Body of pancreas (tissue), 4 donors: ENCODE measurements at regions not wholly inside any gene's neighbourhood (a gene's known extent, or its start where the extent isn't known, plus 50 kb on each side); places are given as distances from the start of the nearest gene placed in this dataset.

ENCODE experiments used
- ATAC-seq: fragments of 150-250 bp; one replicate; pipeline ENCODE4 v1.9.1; 2016
- DNase-seq, 4 donors: peaks; one replicate each; pipeline ENCODE4 v3.0.0-alpha.2; 2019
- H3K27ac ChIP-seq, 4 donors: fragments of 200-600 bp; sonication (generic); 1 replicate in 3 of 4; 2 replicates in 1 of 4; pipeline versions ENCODE4 v1.5.1 to v1.6.1; 2016 to 2019; ENCODE audit warnings: mild to moderate bottlenecking in 1 of 4, mixed read lengths in 1 of 4, moderate library complexity in 1 of 4
- H3K27me3 ChIP-seq, 2 donors: fragments of 200-600 bp; sonication (generic); one replicate each; pipeline ENCODE4 v1.6.0; 2016; ENCODE audit warnings: mild to moderate bottlenecking in 1 of 2
- H3K36me3 ChIP-seq, 2 donors: fragments of 200-600 bp; sonication (generic); replicated peaks in 1 of 2; 2 replicates each; pipeline ENCODE4 v1.5.1; 2016; ENCODE audit warnings: low read depth in 2 of 2; ENCODE audit not compliant: insufficient read depth in 1 of 2
- H3K4me1 ChIP-seq: fragments of 200-600 bp; sonication (generic); one replicate; pipeline ENCODE4 v1.6.0; 2016
- H3K4me3 ChIP-seq, 2 donors: fragments of 200-600 bp; sonication (generic); 1 replicate in 1 of 2; 2 replicates in 1 of 2; pipeline ENCODE4 v1.5.1; 2016 to 2019
- H3K9me3 ChIP-seq, 3 donors: fragments of 200-600 bp; sonication (generic); 1 replicate in 2 of 3; 2 replicates in 1 of 3; pipeline ENCODE4 v1.5.1; 2016
- POLR2A ChIP-seq, 3 donors: fragments of 450-650 bp; IDR thresholded peaks; one replicate each; pipeline ENCODE4 v1.6.1; 2016; ENCODE audit warnings: antibody characterized with exemption in 3 of 3, mild to moderate bottlenecking in 2 of 3
- WGBS, 2 donors: methylation state at CpG; one replicate each; pipeline ENCODE4 v1.1.5; 2017; 5-methylcytosine and 5-hydroxymethylcytosine counted together
- intact Hi-C: fragments of 100-400 bp; cut with DNase I; formaldehyde crosslinking; loops from one replicate; pipeline ENCODE4 v1.15.1; 2023
- TF ChIP-seq, protein P1 (sequence below), 7 experiments: fragments of 450-650 bp in 4 of 7; fragments of 200-600 bp in 3 of 7; sonication (generic) in 3 of 7; IDR thresholded peaks; one replicate each; pipeline ENCODE4 v1.5.1; 2016 to 2019; ENCODE audit warnings: antibody characterized with exemption in 7 of 7

- H3K4me3 ChIP-seq = no peak overlapping the region
- no peaks in the 10 kb centered on the region for H3K9me3 ChIP-seq
- TF ChIP-seq POLR2A (IDR thresholded peaks at IDR 0.05) = no peak
- TF ChIP-seq, protein P1, sequence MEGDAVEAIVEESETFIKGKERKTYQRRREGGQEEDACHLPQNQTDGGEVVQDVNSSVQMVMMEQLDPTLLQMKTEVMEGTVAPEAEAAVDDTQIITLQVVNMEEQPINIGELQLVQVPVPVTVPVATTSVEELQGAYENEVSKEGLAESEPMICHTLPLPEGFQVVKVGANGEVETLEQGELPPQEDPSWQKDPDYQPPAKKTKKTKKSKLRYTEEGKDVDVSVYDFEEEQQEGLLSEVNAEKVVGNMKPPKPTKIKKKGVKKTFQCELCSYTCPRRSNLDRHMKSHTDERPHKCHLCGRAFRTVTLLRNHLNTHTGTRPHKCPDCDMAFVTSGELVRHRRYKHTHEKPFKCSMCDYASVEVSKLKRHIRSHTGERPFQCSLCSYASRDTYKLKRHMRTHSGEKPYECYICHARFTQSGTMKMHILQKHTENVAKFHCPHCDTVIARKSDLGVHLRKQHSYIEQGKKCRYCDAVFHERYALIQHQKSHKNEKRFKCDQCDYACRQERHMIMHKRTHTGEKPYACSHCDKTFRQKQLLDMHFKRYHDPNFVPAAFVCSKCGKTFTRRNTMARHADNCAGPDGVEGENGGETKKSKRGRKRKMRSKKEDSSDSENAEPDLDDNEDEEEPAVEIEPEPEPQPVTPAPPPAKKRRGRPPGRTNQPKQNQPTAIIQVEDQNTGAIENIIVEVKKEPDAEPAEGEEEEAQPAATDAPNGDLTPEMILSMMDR (IDR thresholded peaks at IDR 0.05) = no peak
- WGBS, 2 donors = 68 to 83% methylated on average over 9 to 10 of the region's 10 CpGs
- no peaks in the 10 kb centered on the region for H3K4me1 ChIP-seq
- H3K27me3 ChIP-seq = no peaks in the 10 kb centered on the region
- no peak for DNase-seq
- intact Hi-C loops = no loop called here
- no peaks in the 10 kb centered on the region for H3K36me3 ChIP-seq
- H3K27ac ChIP-seq = no peak overlapping the region
- ATAC-seq = no peak
These were observed 96.6 kb upstream of the NPTX2 start for GRCh38 chr7:98520356-98520951.

- no peaks in the 10 kb centered on the region for H3K27me3 ChIP-seq
- no peak for TF ChIP-seq POLR2A (IDR thresholded peaks at IDR 0.05)
- TF ChIP-seq, protein P1 (IDR thresholded peaks at IDR 0.05) = no peak
- ATAC-seq (no peak), DNase-seq (no peak)
- H3K4me1 ChIP-seq = no peaks in the 10 kb centered on the region
- no peaks in the 10 kb centered on the region for H3K9me3 ChIP-seq
- H3K27ac ChIP-seq = no peak overlapping the region
- no peaks in the 10 kb centered on the region for H3K36me3 ChIP-seq
- no peak overlapping the region for H3K4me3 ChIP-seq
- WGBS, 2 donors = 72 to 77% methylated on average over 25 of the region's 25 CpGs
- intact Hi-C loops = no loop called here
These were observed 98.7 kb upstream of the NPTX2 start for GRCh38 chr7:98518159-98518947.

GRCh38 chr7:98515201-98515600, 101.9 kb upstream of the NPTX2 start:
- TF ChIP-seq POLR2A (IDR thresholded peaks at IDR 0.05) = no peak
- TF ChIP-seq, protein P1 (IDR thresholded peaks at IDR 0.05) = no peak
- Histone ChIP-seq H3K4me3 (no peak overlapping the region), H3K4me1 (no peaks in the 10 kb centered on the region), H3K27me3 (no peaks in the 10 kb centered on the region), H3K36me3 (no peaks in the 10 kb centered on the region), H3K9me3 (no peaks in the 10 kb centered on the region), H3K27ac (no peak overlapping the region)
- DNase-seq = no peak
- ATAC-seq = no peak
- 68 to 80% methylated on average over 2 to 4 of the region's 4 CpGs for WGBS, 2 donors
- intact Hi-C loops = no loop called here

DNA sequence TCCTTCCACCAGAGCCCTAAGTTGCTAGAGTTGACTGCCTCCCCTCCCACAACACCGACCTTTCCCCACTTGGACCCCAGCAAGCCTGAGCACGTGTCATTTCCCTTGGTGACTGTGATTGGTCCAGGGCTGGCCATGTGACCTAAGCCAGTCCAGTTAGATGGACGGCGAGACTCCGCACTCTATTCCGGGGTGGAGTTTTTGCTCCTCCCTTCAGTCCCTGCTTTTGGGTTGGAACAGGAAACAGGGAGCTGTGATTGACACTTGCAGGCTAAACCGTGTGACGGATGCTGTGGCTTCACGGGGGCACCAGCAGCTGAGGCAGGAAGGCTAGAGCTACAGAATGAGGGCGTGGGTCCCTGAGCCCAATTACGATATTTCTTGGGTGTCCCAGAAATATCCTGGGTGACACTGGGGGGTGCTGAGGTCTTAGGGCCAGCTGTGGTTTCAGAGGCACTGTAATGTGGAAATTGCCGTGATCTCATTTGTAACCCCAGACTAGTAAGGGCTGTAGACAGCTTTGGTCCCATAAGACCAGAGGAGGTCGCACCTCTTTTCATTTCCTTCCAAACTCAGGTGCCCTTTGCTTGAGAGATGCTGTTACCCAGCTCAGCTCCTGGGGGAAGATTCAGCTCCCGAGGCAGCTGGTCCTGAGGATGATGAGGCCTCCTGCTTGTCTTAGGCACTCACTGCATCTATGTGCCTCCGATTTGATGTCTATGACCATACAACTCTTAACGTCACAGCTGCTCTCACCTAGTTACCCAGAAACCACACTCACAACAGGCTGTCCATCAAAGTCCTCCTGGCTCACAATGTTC, 102.7 kb upstream of the NPTX2 start:
- Histone ChIP-seq H3K36me3 (no peaks in the 10 kb centered on the region), H3K4me1 (no peaks in the 10 kb centered on the region), H3K9me3 (no peaks in the 10 kb centered on the region), H3K27ac (no peak overlapping the region), H3K27me3 (no peaks in the 10 kb centered on the region), H3K4me3 (no peak overlapping the region)
- DNase-seq = no peak
- TF ChIP-seq, protein P1 (IDR thresholded peaks at IDR 0.05) = no peak
- no peak for TF ChIP-seq POLR2A (IDR thresholded peaks at IDR 0.05)
- ATAC-seq = no peak
- WGBS, 2 donors = 59 to 73% methylated on average over 15 to 16 of the region's 16 CpGs
- intact Hi-C loops = no loop called here
